Colonic mucosa (tissue), 4 donors: ENCODE measurements at regions not wholly inside any gene's neighbourhood (a gene's known extent, or its start where the extent isn't known, plus 50 kb on each side); places are given as distances from the start of the nearest gene placed in this dataset.
"Not testable (repeated sequence)": the region's sequence is repeated elsewhere in the genome, so short reads cannot be mapped to it uniquely, and the experiment has no call there.

Source experiments
- DNase-seq: peaks from one replicate; pipeline ENCODE4 v3.0.0-alpha.2; 2020
- H3K27ac ChIP-seq: fragments of 200-600 bp; one replicate; pipeline ENCODE4 v1.8.0; 2021
- H3K27me3 ChIP-seq: fragments of 200-600 bp; one replicate; pipeline ENCODE4 v1.8.0; 2021
- H3K36me3 ChIP-seq: fragments of 200-600 bp; one replicate; pipeline ENCODE4 v1.8.0; 2021
- H3K4me1 ChIP-seq: fragments of 200-600 bp; one replicate; pipeline ENCODE4 v1.8.0; 2021; ENCODE audit warnings: mild to moderate bottlenecking
- H3K4me3 ChIP-seq: fragments of 200-600 bp; one replicate; pipeline ENCODE4 v1.8.0; 2021
- H3K9ac ChIP-seq, 2 donors: one replicate each; pipeline ENCODE4 v1.7.0; 2013; ENCODE audit warnings: control low read depth in 2 of 2, low read depth in 2 of 2, low read length in 2 of 2
- H3K9me3 ChIP-seq: fragments of 200-600 bp; one replicate; pipeline ENCODE4 v1.8.0; 2021
- CTCF ChIP-seq: fragments of 200-600 bp; IDR thresholded peaks from one replicate; pipeline ENCODE4 v1.8.0; 2022; ENCODE audit warnings: antibody characterized with exemption, mild to moderate bottlenecking
- intact Hi-C: fragments of 100-400 bp; cut with DNase I; formaldehyde crosslinking; loops from one replicate; pipeline ENCODE4 v1.14.1; 2022
- donor health status: healthy.
- donor health status: DM: no; HTN: no; CAD: no.
- donor health status: DM: no; HTN: no; CAD: no.

GRCh38 chr4:14000091-14000814, 372.7 kb upstream of the BOD1L1 start:
- no peaks in the 10 kb centered on the region for H3K36me3 ChIP-seq
- no peaks in the 10 kb centered on the region for H3K27me3 ChIP-seq
- H3K27ac ChIP-seq: no peak overlapping the region
- H3K4me3 ChIP-seq: no peak overlapping the region
- DNase-seq: no peak
- no peaks in the 10 kb centered on the region for H3K9me3 ChIP-seq
- TF ChIP-seq CTCF: no peak
- no peaks in the 10 kb centered on the region for H3K4me1 ChIP-seq
- no peak overlapping the region for H3K9ac ChIP-seq
- intact Hi-C loops: no loop called here

GRCh38 chr4:14002331-14002730, 374.8 kb upstream of the BOD1L1 start:
- H3K4me3 ChIP-seq, H3K9me3 ChIP-seq, DNase-seq, H3K27me3 ChIP-seq, H3K27ac ChIP-seq, H3K9ac ChIP-seq, H3K4me1 ChIP-seq, H3K36me3 ChIP-seq, intact Hi-C loops: not testable (repeated sequence)

- DNase-seq: no peak
- intact Hi-C loops: no loop called here
- Histone ChIP-seq H3K4me3 (no peak overlapping the region), H3K4me1 (no peaks in the 10 kb centered on the region), H3K36me3 (no peaks in the 10 kb centered on the region), H3K9me3 (no peaks in the 10 kb centered on the region), H3K9ac (no peak overlapping the region), H3K27me3 (no peaks in the 10 kb centered on the region), H3K27ac (no peak overlapping the region)
- no peak for TF ChIP-seq CTCF
Measured at GRCh38 chr4:14008494-14008893, 381.0 kb upstream of the BOD1L1 start.

GRCh38 chr4:14018191-14018853, 390.8 kb upstream of the BOD1L1 start:
- no peak for TF ChIP-seq CTCF
- H3K27ac ChIP-seq: no peak overlapping the region
- no peaks in the 10 kb centered on the region for H3K9me3 ChIP-seq
- H3K9ac ChIP-seq: no peak overlapping the region
- intact Hi-C loops: no loop called here
- H3K36me3 ChIP-seq: no peaks in the 10 kb centered on the region
- no peaks in the 10 kb centered on the region for H3K27me3 ChIP-seq
- H3K4me3 ChIP-seq: no peak overlapping the region
- no peaks in the 10 kb centered on the region for H3K4me1 ChIP-seq
- DNase-seq: no peak

- no peaks in the 10 kb centered on the region for H3K9me3 ChIP-seq
- H3K27me3 ChIP-seq: no peaks in the 10 kb centered on the region
- no peaks in the 10 kb centered on the region for H3K36me3 ChIP-seq
- intact Hi-C loops: no loop called here
- TF ChIP-seq CTCF: no peak
- no peak for DNase-seq
- H3K4me1 ChIP-seq: no peaks in the 10 kb centered on the region
- no peak overlapping the region for H3K9ac ChIP-seq
- no peak overlapping the region for H3K4me3 ChIP-seq
- no peak overlapping the region for H3K27ac ChIP-seq
Measured at GRCh38 chr4:14022456-14022855, 394.9 kb upstream of the BOD1L1 start.

- Histone ChIP-seq H3K36me3 (no peaks in the 10 kb centered on the region), H3K9ac (no peak overlapping the region), H3K27me3 (no peaks in the 10 kb centered on the region), H3K9me3 (no peaks in the 10 kb centered on the region), H3K27ac (no peak overlapping the region), H3K4me1 (no peaks in the 10 kb centered on the region), H3K4me3 (no peak overlapping the region)
- no peak for TF ChIP-seq CTCF
- DNase-seq: no peak
- intact Hi-C loops: no loop called here
Measured at GRCh38 chr4:14023036-14023435, 395.5 kb upstream of the BOD1L1 start.
